GM23338 (cell line): ENCODE measurements at regions not wholly inside any gene's neighbourhood (a gene's known extent, or its start where the extent isn't known, plus 50 kb on each side); places are given as distances from the start of the nearest gene placed in this dataset.

Experiments used
- ATAC-seq: fragments of 200-7000 bp; cut with Tn5 transposase; 3 replicates; pipeline ENCODE4 v1.9.1; 2020
- DNase-seq: peaks from one replicate; pipeline ENCODE4 v3.0.0-alpha.2; 2015; ENCODE audit warnings: low spot score
- H2AFZ ChIP-seq: fragments of 200-600 bp; sonication (generic); 2 replicates; pipeline ENCODE4 v1.8.0; 2016; ENCODE audit warnings: antibody characterized with exemption, mild to moderate bottlenecking, moderate library complexity
- H3F3A ChIP-seq: fragments of 200-600 bp; sonication (generic); replicated peaks from 2 replicates; pipeline ENCODE4 v1.8.0; 2017; ENCODE audit warnings: antibody characterized with exemption, mixed run types, low read depth
- H3K27ac ChIP-seq: fragments of 200-600 bp; sonication (generic); 2 replicates; pipeline ENCODE4 v1.6.1; 2016; ENCODE audit warnings: low read depth
- H3K27me3 ChIP-seq: fragments of 200-600 bp; sonication (generic); 2 replicates; pipeline ENCODE4 v1.8.0; 2016; ENCODE audit warnings: mild to moderate bottlenecking, mixed run types, moderate library complexity; ENCODE audit not compliant: insufficient read depth
- H3K36me3 ChIP-seq: fragments of 200-600 bp; sonication (generic); 2 replicates; pipeline ENCODE4 v1.8.0; 2016; ENCODE audit warnings: mild to moderate bottlenecking; ENCODE audit not compliant: insufficient read depth
- H3K4me1 ChIP-seq: fragments of 200-600 bp; sonication (generic); 2 replicates; pipeline ENCODE4 v1.8.0; 2016; ENCODE audit warnings: mild to moderate bottlenecking, moderate library complexity; ENCODE audit not compliant: insufficient read depth
- H3K4me2 ChIP-seq: fragments of 200-600 bp; sonication (generic); 2 replicates; pipeline ENCODE4 v1.7.1; 2017; ENCODE audit warnings: mixed run types
- H3K4me3 ChIP-seq: fragments of 200-600 bp; sonication (generic); 2 replicates; pipeline ENCODE4 v1.6.1; 2016; ENCODE audit warnings: mixed run types
- H3K79me2 ChIP-seq: fragments of 200-600 bp; sonication (generic); replicated peaks from 2 replicates; pipeline ENCODE4 v1.8.0; 2017; ENCODE audit warnings: mild to moderate bottlenecking; ENCODE audit not compliant: insufficient read depth
- H3K9me2 ChIP-seq: fragments of 200-600 bp; sonication (generic); 2 replicates; pipeline ENCODE4 v1.8.0; 2017; ENCODE audit not compliant: insufficient read depth
- H4K20me1 ChIP-seq: fragments of 200-600 bp; sonication (generic); replicated peaks from 2 replicates; pipeline ENCODE4 v1.8.0; 2017; ENCODE audit warnings: mild to moderate bottlenecking; ENCODE audit not compliant: insufficient read depth
- H3K27ac Mint-ChIP-seq: 2 replicates; pipeline ENCODE4 v1.8.0; 2020; ENCODE audit warnings: inconsistent platforms, mild to moderate bottlenecking, moderate library complexity, mixed read lengths
- H3K27me3 Mint-ChIP-seq: 3 replicates; pipeline ENCODE4 v1.8.0; 2022; ENCODE audit warnings: low read depth, mild to moderate bottlenecking, moderate library complexity, mixed read lengths, inconsistent platforms; ENCODE audit not compliant: insufficient read depth, poor library complexity
- H3K36me3 Mint-ChIP-seq: 3 replicates; pipeline ENCODE4 v1.8.0; 2021; ENCODE audit warnings: low read depth, mild to moderate bottlenecking, inconsistent platforms, moderate library complexity, mixed read lengths
- H3K4me1 Mint-ChIP-seq: 3 replicates; pipeline ENCODE4 v1.8.0; 2020; ENCODE audit warnings: mild to moderate bottlenecking, inconsistent platforms, mixed read lengths
- H3K4me3 Mint-ChIP-seq: 3 replicates; pipeline ENCODE4 v1.8.0; 2021; ENCODE audit warnings: moderate library complexity, mild to moderate bottlenecking, inconsistent platforms, mixed read lengths
- H3K9me3 Mint-ChIP-seq: 3 replicates; pipeline ENCODE4 v1.8.0; 2020; ENCODE audit warnings: moderate library complexity, mild to moderate bottlenecking, inconsistent platforms, mixed read lengths
- CREB1 ChIP-seq: fragments of 250-450 bp; sonication (Bioruptor Pico); IDR thresholded peaks from 2 replicates; pipeline ENCODE4 v1.5.0; 2020; ENCODE audit warnings: low read depth, mild to moderate bottlenecking, moderate library complexity
- CTCF ChIP-seq, 2 experiments: fragments of 200-600 bp in 1 of 2; sonication (generic) in 1 of 2; conservative IDR thresholded peaks; 2 replicates each; pipeline versions ENCODE4 v1.5.1 to v1.6.1; 2016 to 2017; ENCODE audit warnings: antibody characterized with exemption in 2 of 2, low read depth in 2 of 2, mild to moderate bottlenecking in 2 of 2, moderate library complexity in 1 of 2
- ETS1 ChIP-seq: IDR thresholded peaks from 2 replicates; pipeline ENCODE4 v1.6.1; 2016; ENCODE audit warnings: antibody characterized with exemption
- EZH2 ChIP-seq: fragments of 200-600 bp; sonication (generic); IDR thresholded peaks from one replicate; pipeline ENCODE4 v1.8.0; 2017; ENCODE audit warnings: antibody characterized with exemption, mild to moderate bottlenecking, low read depth; ENCODE audit not compliant: unreplicated experiment
- EZH2phosphoT487 ChIP-seq: fragments of 200-600 bp; sonication (generic); IDR thresholded peaks from one replicate; pipeline ENCODE4 v1.8.1; 2018; ENCODE audit warnings: antibody characterized with exemption; ENCODE audit not compliant: unreplicated experiment
- JUNB ChIP-seq: IDR thresholded peaks from one replicate; pipeline ENCODE4 v1.6.1; 2016; ENCODE audit warnings: antibody characterized with exemption; ENCODE audit not compliant: unreplicated experiment
- NANOG ChIP-seq: IDR thresholded peaks from 2 replicates; pipeline ENCODE4 v1.6.1; 2016; ENCODE audit warnings: antibody characterized with exemption, borderline replicate concordance
- POLR2AphosphoS5 ChIP-seq: IDR thresholded peaks from 2 replicates; pipeline ENCODE4 v1.6.1; 2016; ENCODE audit warnings: antibody characterized with exemption, low read depth
- REST ChIP-seq: IDR thresholded peaks from one replicate; pipeline ENCODE4 v1.6.1; 2018; ENCODE audit warnings: antibody characterized with exemption; ENCODE audit not compliant: unreplicated experiment
- STAT1 ChIP-seq: IDR thresholded peaks from one replicate; pipeline ENCODE4 v1.6.1; 2016; ENCODE audit warnings: antibody characterized with exemption; ENCODE audit not compliant: unreplicated experiment
- ZNF114 ChIP-seq: fragments of 250-450 bp; sonication (Bioruptor Pico); IDR thresholded peaks from 2 replicates; pipeline ENCODE4 v1.5.0; 2020; ENCODE audit warnings: mild to moderate bottlenecking, moderate library complexity
- ZNF331 ChIP-seq: fragments of 250-450 bp; sonication (Bioruptor Pico); IDR thresholded peaks from 2 replicates; pipeline ENCODE4 v1.5.0; 2020; ENCODE audit warnings: low read depth, mild to moderate bottlenecking, moderate library complexity
- ZNF462 ChIP-seq: fragments of 250-450 bp; sonication (Bioruptor Pico); IDR thresholded peaks from 2 replicates; pipeline ENCODE4 v1.5.0; 2020; ENCODE audit warnings: mild to moderate bottlenecking, moderate library complexity

GRCh38 chr2:22517141-22517540 is 867.8 kb upstream of the KLHL29 start:
- Histone ChIP-seq H3F3A (no peaks in the 10 kb centered on the region), H4K20me1 (no peaks in the 10 kb centered on the region), H3K36me3 (no peaks in the 10 kb centered on the region; the same call in 1 of the 2 replicates), H2AFZ (no peak overlapping the region), H3K4me3 (no peak overlapping the region), H3K79me2 (no peaks in the 10 kb centered on the region), H3K9me2 (no peaks in the 10 kb centered on the region), H3K27ac (no peak overlapping the region), H3K27me3 (no peaks in the 10 kb centered on the region), H3K4me2 (no peak overlapping the region), H3K4me1 (no peaks in the 10 kb centered on the region)
- no peaks in the 10 kb centered on the region; the same call in 2 of the 3 replicates for H3K36me3 Mint-ChIP-seq
- H3K27me3 Mint-ChIP-seq, result peaks cover 5% of the 10 kb centered on the region
- no peak overlapping the region for H3K4me3 Mint-ChIP-seq
- peaks cover 11% of the 10 kb centered on the region for H3K4me1 Mint-ChIP-seq
- DNase-seq (no peak), ATAC-seq (no peak)
- peaks cover 3% of the 10 kb centered on the region for H3K9me3 Mint-ChIP-seq
- H3K27ac Mint-ChIP-seq, result no peak overlapping the region
- TF ChIP-seq STAT1, result no peak
- TF ChIP-seq CREB1, result no peak
- TF ChIP-seq ZNF331 (CRISPR knock-in tag), result no peak
- TF ChIP-seq CTCF (conservative IDR thresholded peaks at IDR 0.05; ENCODE audit: low read depth in 2 of 2), result no peak
- TF ChIP-seq REST, result no peak
- no peak for TF ChIP-seq NANOG
- TF ChIP-seq ZNF462 (CRISPR knock-in tag), result no peak
- no peak for TF ChIP-seq ETS1
- no peak for TF ChIP-seq ZNF114
- TF ChIP-seq JUNB, result no peak
- no peak for TF ChIP-seq EZH2
- no peak for TF ChIP-seq POLR2AphosphoS5
- no peak for TF ChIP-seq EZH2phosphoT487
